ENCODE measurements at regions not wholly inside any gene's neighbourhood (a gene's known extent, or its start where the extent isn't known, plus 50 kb on each side); places are given as distances from the start of the nearest gene placed in this dataset.

DNA sequence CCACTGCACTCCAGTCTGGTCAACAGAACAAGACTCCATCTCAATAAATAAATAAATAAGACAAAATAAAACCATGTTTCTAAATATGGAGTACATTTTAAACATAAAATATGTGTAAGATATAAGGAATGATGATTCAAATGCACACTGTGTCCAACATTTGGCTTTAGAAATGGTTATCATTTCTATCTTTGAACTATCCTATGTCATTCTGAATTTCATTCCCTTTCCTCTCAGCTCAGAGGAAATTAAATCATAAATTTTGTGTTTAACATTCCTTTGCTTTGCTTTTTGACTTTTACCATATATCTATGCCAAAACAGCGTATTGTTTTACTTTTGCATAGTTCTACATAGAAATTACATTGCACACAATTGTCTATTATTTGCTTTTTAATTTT lies 130.9 kb downstream of the GNAT3 start:
- POLR2A ChIA-PET = no interaction called here
- Histone ChIP-seq H3K9me3 (ENCODE audit: control insufficient read depth, insufficient read depth, low read depth, low read length) (no peaks in the 10 kb centered on the region), H3K4me1 (ENCODE audit: control insufficient read depth, insufficient read depth, low read length) (peaks cover 6% of the 10 kb centered on the region), H3K36me3 (ENCODE audit: control insufficient read depth in 2 of 2, insufficient read depth in 1 of 2, low read length in 2 of 2) (no peaks in the 10 kb centered on the region), H3K27ac (ENCODE audit: extremely low read depth, low read depth, low read length) (no peak overlapping the region), H3K4me3 (ENCODE audit: low read depth, low read length) (no peak overlapping the region)
- CTCF ChIA-PET = no interaction called here
- TF ChIP-seq ZNF785 (tag by site-specific recombination; IDR thresholded peaks at IDR 0.05) = no peak
- TF ChIP-seq ZNF239 (tag by site-specific recombination; IDR thresholded peaks at IDR 0.05) = no peak
- TF ChIP-seq ZNF48 (tag by site-specific recombination; IDR thresholded peaks at IDR 0.05) = no peak
- TF ChIP-seq ZNF629 (tag by site-specific recombination; IDR thresholded peaks at IDR 0.05) = no peak
- no peak for TF ChIP-seq ZNF202 (tag by site-specific recombination; IDR thresholded peaks at IDR 0.05; ENCODE audit: borderline replicate concordance)
- no peak for TF ChIP-seq ZNF558 (tag by site-specific recombination; IDR thresholded peaks at IDR 0.05)
- TF ChIP-seq ZNF707 (tag by site-specific recombination; IDR thresholded peaks at IDR 0.05) = no peak
- TF ChIP-seq ZNF600 (tag by site-specific recombination; IDR thresholded peaks at IDR 0.05) = no peak
- TF ChIP-seq ZNF157 (tag by site-specific recombination; IDR thresholded peaks at IDR 0.05) = no peak
- TF ChIP-seq ZNF2 (tag by site-specific recombination; IDR thresholded peaks at IDR 0.05) = no peak

DNA sequence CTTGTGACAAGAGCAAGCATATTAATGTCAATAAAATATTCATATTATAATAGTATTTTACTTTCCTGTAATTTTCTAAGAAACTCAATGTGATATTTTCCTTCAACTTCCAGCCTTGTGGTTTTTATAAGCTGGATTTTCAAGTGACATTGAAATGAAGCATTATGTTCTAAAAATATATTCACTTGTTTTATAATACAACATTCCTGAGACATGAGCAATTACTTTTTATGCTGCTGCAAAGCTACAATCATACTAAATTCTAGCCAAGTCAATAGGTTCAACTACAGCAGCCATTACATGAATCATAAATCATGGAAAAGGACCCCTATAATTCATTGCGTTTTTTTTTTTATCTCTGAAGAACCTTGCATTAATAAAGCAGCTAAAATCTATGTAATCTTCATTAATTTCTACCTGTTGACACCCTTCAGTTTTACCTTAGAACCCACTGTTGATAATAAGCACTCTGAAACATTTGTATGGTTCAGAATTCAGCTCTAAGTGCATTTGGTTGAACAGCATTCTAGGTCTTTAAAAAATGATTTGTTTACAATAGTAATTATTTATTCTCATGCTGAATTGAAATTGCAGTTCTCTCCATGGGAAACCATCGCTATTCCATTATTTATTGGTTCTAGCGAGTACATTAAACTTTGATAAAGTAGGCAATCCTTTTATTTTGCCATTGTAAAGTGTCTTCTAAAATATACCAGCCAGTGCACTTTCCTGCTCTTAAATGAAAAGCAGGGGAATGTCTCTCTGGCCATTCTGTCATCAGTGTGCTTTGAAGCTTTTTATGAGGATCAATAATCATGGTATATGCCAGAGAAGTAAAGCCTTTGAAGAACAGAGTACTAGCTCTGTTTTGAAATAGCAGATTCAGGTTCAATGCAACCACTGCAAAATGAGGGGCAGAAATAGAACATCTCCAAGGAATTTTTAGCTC lies 132.6 kb downstream of the GNAT3 start:
- POLR2A ChIA-PET = no interaction called here
- CTCF ChIA-PET = interaction anchor here (0.7 kb wide), 1 partner anchor 21 kb away, joined by 3 read pairs; no protein-coding TSS in a partner anchor
- Histone ChIP-seq H3K4me1 (ENCODE audit: control insufficient read depth, insufficient read depth, low read length) (no peaks in the 10 kb centered on the region), H3K27ac (ENCODE audit: extremely low read depth, low read depth, low read length) (no peak overlapping the region), H3K36me3 (ENCODE audit: control insufficient read depth in 2 of 2, insufficient read depth in 1 of 2, low read length in 2 of 2) (no peaks in the 10 kb centered on the region), H3K4me3 (ENCODE audit: low read depth, low read length) (no peak overlapping the region), H3K9me3 (ENCODE audit: control insufficient read depth, insufficient read depth, low read depth, low read length) (no peaks in the 10 kb centered on the region)
- no peak for TF ChIP-seq ZNF623 (tag by site-specific recombination; IDR thresholded peaks at IDR 0.05)
- TF ChIP-seq, protein P1, sequence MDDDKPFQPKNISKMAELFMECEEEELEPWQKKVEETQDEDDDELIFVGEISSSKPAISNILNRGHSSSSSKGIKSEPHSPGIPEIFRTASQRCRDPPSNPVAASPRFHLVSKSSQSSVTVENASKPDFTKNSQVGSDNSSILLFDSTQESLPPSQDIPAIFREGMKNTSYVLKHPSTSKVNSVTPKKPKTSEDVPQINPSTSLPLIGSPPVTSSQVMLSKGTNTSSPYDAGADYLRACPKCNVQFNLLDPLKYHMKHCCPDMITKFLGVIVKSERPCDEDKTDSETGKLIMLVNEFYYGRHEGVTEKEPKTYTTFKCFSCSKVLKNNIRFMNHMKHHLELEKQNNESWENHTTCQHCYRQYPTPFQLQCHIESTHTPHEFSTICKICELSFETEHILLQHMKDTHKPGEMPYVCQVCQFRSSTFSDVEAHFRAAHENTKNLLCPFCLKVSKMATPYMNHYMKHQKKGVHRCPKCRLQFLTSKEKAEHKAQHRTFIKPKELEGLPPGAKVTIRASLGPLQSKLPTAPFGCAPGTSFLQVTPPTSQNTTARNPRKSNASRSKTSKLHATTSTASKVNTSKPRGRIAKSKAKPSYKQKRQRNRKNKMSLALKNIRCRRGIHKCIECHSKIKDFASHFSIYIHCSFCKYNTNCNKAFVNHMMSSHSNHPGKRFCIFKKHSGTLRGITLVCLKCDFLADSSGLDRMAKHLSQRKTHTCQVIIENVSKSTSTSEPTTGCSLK (tag by site-specific recombination; IDR thresholded peaks at IDR 0.05) = no peak
- no peak for TF ChIP-seq ZNF366 (tag by site-specific recombination; conservative IDR thresholded peaks at IDR 0.05)
- TF ChIP-seq, protein P2, sequence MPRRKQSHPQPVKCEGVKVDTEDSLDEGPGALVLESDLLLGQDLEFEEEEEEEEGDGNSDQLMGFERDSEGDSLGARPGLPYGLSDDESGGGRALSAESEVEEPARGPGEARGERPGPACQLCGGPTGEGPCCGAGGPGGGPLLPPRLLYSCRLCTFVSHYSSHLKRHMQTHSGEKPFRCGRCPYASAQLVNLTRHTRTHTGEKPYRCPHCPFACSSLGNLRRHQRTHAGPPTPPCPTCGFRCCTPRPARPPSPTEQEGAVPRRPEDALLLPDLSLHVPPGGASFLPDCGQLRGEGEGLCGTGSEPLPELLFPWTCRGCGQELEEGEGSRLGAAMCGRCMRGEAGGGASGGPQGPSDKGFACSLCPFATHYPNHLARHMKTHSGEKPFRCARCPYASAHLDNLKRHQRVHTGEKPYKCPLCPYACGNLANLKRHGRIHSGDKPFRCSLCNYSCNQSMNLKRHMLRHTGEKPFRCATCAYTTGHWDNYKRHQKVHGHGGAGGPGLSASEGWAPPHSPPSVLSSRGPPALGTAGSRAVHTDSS (tag by site-specific recombination; IDR thresholded peaks at IDR 0.05) = no peak
- TF ChIP-seq, protein P3, sequence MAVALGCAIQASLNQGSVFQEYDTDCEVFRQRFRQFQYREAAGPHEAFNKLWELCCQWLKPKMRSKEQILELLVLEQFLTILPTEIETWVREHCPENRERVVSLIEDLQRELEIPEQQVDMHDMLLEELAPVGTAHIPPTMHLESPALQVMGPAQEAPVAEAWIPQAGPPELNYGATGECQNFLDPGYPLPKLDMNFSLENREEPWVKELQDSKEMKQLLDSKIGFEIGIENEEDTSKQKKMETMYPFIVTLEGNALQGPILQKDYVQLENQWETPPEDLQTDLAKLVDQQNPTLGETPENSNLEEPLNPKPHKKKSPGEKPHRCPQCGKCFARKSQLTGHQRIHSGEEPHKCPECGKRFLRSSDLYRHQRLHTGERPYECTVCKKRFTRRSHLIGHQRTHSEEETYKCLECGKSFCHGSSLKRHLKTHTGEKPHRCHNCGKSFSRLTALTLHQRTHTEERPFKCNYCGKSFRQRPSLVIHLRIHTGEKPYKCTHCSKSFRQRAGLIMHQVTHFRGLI (tag by site-specific recombination; IDR thresholded peaks at IDR 0.05) = no peak
- TF ChIP-seq ZNF23 (tag by site-specific recombination; IDR thresholded peaks at IDR 0.05; ENCODE audit: borderline replicate concordance) = no peak
- no peak for TF ChIP-seq ZNF670 (tag by site-specific recombination; IDR thresholded peaks at IDR 0.05; ENCODE audit: low read depth)

Data from HEK293 (cell line).